IMR-90 (cell line): ENCODE measurements at regions not wholly inside any gene's neighbourhood (a gene's known extent, or its start where the extent isn't known, plus 50 kb on each side); places are given as distances from the start of the nearest gene placed in this dataset.
"Not testable (repeated sequence)": the region's sequence is repeated elsewhere in the genome, so short reads cannot be mapped to it uniquely, and the experiment has no call there.

Experiments used
- ATAC-seq: fragments of 200-7000 bp; cut with Tn5 transposase; 2 replicates; pipeline ENCODE4 v1.9.1; 2020; ENCODE audit warnings: low read depth, mild to moderate bottlenecking, moderate library complexity
- BruUV-seq: library from RNA; stranded (reverse); fragments of 400-500 nt; replicated peaks from 2 replicates; lab custom pipeline; 2021; lab: Mats Ljungman, UMichigan
- CTCF ChIA-PET: fragments of 300-600 bp; formaldehyde crosslinking; extraction: SDS; loops from one replicate; lab custom pipeline; 2021; ENCODE audit warnings: antibody characterized with exemption; lab: Yijun Ruan, JAX
- POLR2A ChIA-PET: fragments of 300-600 bp; sonication (Branson Sonifier 250); formaldehyde crosslinking; loops from one replicate; lab custom pipeline; 2022; ENCODE audit warnings: antibody characterized with exemption; ENCODE audit not compliant: unreplicated experiment; lab: Charles Lee
- DNase-seq: peaks from one replicate; pipeline ENCODE4 v3.0.0; 2013
- H2AFZ ChIP-seq: replicated peaks from 2 replicates; pipeline ENCODE3; 2013; ENCODE audit warnings: low read length, mild to moderate bottlenecking; ENCODE audit not compliant: poor library complexity
- H2AK5ac ChIP-seq: 2 replicates; pipeline ENCODE4 v1.6.1; 2013; ENCODE audit warnings: low read depth, low read length, inconsistent platforms
- H2AK9ac ChIP-seq: replicated peaks from 2 replicates; pipeline ENCODE3; 2013; ENCODE audit warnings: mild to moderate bottlenecking, low read depth, low read length, moderate library complexity; ENCODE audit not compliant: poor library complexity
- H2BK120ac ChIP-seq: 2 replicates; pipeline ENCODE4 v1.6.1; 2013; ENCODE audit warnings: low read depth, low read length, inconsistent platforms
- H2BK15ac ChIP-seq: 3 replicates; pipeline ENCODE4 v1.6.1; 2013; ENCODE audit warnings: low read depth, low read length, inconsistent platforms
- H2BK20ac ChIP-seq: 2 replicates; pipeline ENCODE4 v1.6.1; 2013; ENCODE audit warnings: low read depth, mild to moderate bottlenecking, inconsistent platforms, low read length, moderate library complexity
- H2BK5ac ChIP-seq: 2 replicates; pipeline ENCODE4 v1.6.1; 2013; ENCODE audit warnings: mild to moderate bottlenecking, low read depth, low read length, inconsistent platforms; ENCODE audit not compliant: poor library complexity, severe bottlenecking
- H3K14ac ChIP-seq: replicated peaks from 2 replicates; pipeline ENCODE4 v1.6.1; 2013; ENCODE audit warnings: low read depth, low read length, inconsistent platforms
- H3K18ac ChIP-seq: 2 replicates; pipeline ENCODE4 v1.6.1; 2013; ENCODE audit warnings: low read depth, low read length, control low read depth
- H3K23ac ChIP-seq: 2 replicates; pipeline ENCODE4 v1.6.1; 2013; ENCODE audit warnings: low read depth, low read length, inconsistent platforms
- H3K27ac ChIP-seq: 2 replicates; pipeline ENCODE4 v1.5.1; 2013; ENCODE audit warnings: mild to moderate bottlenecking, control low read depth, low read length; ENCODE audit not compliant: insufficient read depth
- H3K27me3 ChIP-seq: 2 replicates; pipeline ENCODE4 v1.6.1; 2013; ENCODE audit warnings: low read length; ENCODE audit not compliant: control insufficient read depth, insufficient read depth
- H3K36me3 ChIP-seq: 2 replicates; pipeline ENCODE4 v1.6.1; 2013; ENCODE audit warnings: low read length, mixed read lengths; ENCODE audit not compliant: control insufficient read depth, insufficient read depth
- H3K4ac ChIP-seq: 2 replicates; pipeline ENCODE4 v1.6.1; 2013; ENCODE audit warnings: low read depth, low read length, inconsistent platforms
- H3K4me1 ChIP-seq: 2 replicates; pipeline ENCODE4 v1.6.1; 2013; ENCODE audit warnings: low read length, mixed read lengths; ENCODE audit not compliant: control insufficient read depth, insufficient read depth
- H3K4me2 ChIP-seq: 2 replicates; pipeline ENCODE4 v1.6.1; 2013; ENCODE audit warnings: low read depth, mild to moderate bottlenecking, control low read depth, low read length, moderate library complexity
- H3K4me3 ChIP-seq: 2 replicates; pipeline ENCODE4 v1.5.1; 2013; ENCODE audit warnings: low read depth, mild to moderate bottlenecking, control low read depth, low read length, moderate library complexity; ENCODE audit not compliant: insufficient read depth
- H3K56ac ChIP-seq: 2 replicates; pipeline ENCODE4 v1.6.1; 2013; ENCODE audit warnings: low read length, inconsistent platforms; ENCODE audit not compliant: insufficient read depth; ENCODE audit errors: extremely low read depth
- H3K79me1 ChIP-seq, 2 experiments: 2 replicates each; pipeline ENCODE4 v1.6.1; 2013; ENCODE audit warnings: low read length in 2 of 2, inconsistent platforms in 1 of 2, low read depth in 1 of 2
- H3K9ac ChIP-seq: 2 replicates; pipeline ENCODE4 v1.6.1; 2013; ENCODE audit warnings: low read depth, low read length, control low read depth
- H3K9me1 ChIP-seq: 2 replicates; pipeline ENCODE4 v1.6.1; 2013; ENCODE audit warnings: low read length, inconsistent platforms; ENCODE audit not compliant: insufficient read depth
- H3K9me3 ChIP-seq: 2 replicates; pipeline ENCODE4 v1.6.1; 2013; ENCODE audit warnings: low read length; ENCODE audit not compliant: control insufficient read depth, insufficient read depth
- H4K20me1 ChIP-seq: 2 replicates; pipeline ENCODE4 v1.6.1; 2013; ENCODE audit warnings: low read length, inconsistent platforms; ENCODE audit not compliant: insufficient read depth
- H4K5ac ChIP-seq: 2 replicates; pipeline ENCODE4 v1.6.1; 2013; ENCODE audit warnings: mild to moderate bottlenecking, low read depth, low read length, control low read depth
- H4K8ac ChIP-seq, 2 experiments: 2 replicates each; pipeline ENCODE4 v1.6.1; 2013; ENCODE audit warnings: low read depth in 2 of 2, low read length in 2 of 2, control low read depth in 1 of 2, inconsistent platforms in 1 of 2
- H4K91ac ChIP-seq: 2 replicates; pipeline ENCODE4 v1.6.1; 2013; ENCODE audit warnings: low read depth, low read length, inconsistent platforms; ENCODE audit not compliant: insufficient read depth
- MAZ ChIP-seq: IDR thresholded peaks from 2 replicates; pipeline ENCODE4 v1.6.1; 2012; ENCODE audit warnings: low read depth, mild to moderate bottlenecking, low read length, improper control_type of control experiment, moderate library complexity, borderline replicate concordance
- MXI1 ChIP-seq: IDR thresholded peaks from 2 replicates; pipeline ENCODE4 v1.6.1; 2012; ENCODE audit warnings: low read depth, mild to moderate bottlenecking, low read length, moderate library complexity, borderline replicate concordance
- POLR2A ChIP-seq: IDR thresholded peaks from 2 replicates; pipeline ENCODE4 v1.6.1; 2012; ENCODE audit warnings: mild to moderate bottlenecking, low read depth, low read length
- RAD21 ChIP-seq: IDR thresholded peaks from 2 replicates; pipeline ENCODE4 v1.6.1; 2012; ENCODE audit warnings: low read length, improper control_type of control experiment
- WGBS, 2 experiments: methylation state at CpG; one replicate each; pipeline versions ENCODE4 v1.1.5 to v1.1.7; 2013; ENCODE audit warnings: missing lambda C conversion rate in 2 of 2; ENCODE audit not compliant: insufficient read length in 1 of 2; ENCODE audit errors: extremely low coverage in 2 of 2; 5-methylcytosine and 5-hydroxymethylcytosine counted together
- dilution Hi-C: fragments of 300-500 bp; cut with HindIII; formaldehyde crosslinking; loops from one replicate; pipeline ENCODE4 v1.14.3; 2018; ENCODE audit warnings: low sequenced_read_pairs; ENCODE audit not compliant: unreplicated experiment
- in situ Hi-C: fragments of 300-500 bp; cut with MboI; formaldehyde crosslinking; loops from 3 replicates; pipeline ENCODE4 v1.14.3; 2019; ENCODE audit warnings: low sequenced_read_pairs, inconsistent platforms, mixed read lengths
- intact Hi-C: fragments of 100-400 bp; cut with micrococcal nuclease; formaldehyde crosslinking; loops from 2 replicates; pipeline ENCODE4 v1.10.0; 2022
- TF ChIP-seq, protein P1 (sequence below): fragments of 150-350 bp; IDR thresholded peaks from 2 replicates; pipeline ENCODE4 v1.6.1; 2016; ENCODE audit warnings: low read depth, mild to moderate bottlenecking, low read length, moderate library complexity, borderline replicate concordance
- TF ChIP-seq, protein P2 (sequence below): conservative IDR thresholded peaks from 2 replicates; pipeline ENCODE4 v1.5.1; 2012; ENCODE audit warnings: mild to moderate bottlenecking, low read depth, low read length, improper control_type of control experiment

DNA sequence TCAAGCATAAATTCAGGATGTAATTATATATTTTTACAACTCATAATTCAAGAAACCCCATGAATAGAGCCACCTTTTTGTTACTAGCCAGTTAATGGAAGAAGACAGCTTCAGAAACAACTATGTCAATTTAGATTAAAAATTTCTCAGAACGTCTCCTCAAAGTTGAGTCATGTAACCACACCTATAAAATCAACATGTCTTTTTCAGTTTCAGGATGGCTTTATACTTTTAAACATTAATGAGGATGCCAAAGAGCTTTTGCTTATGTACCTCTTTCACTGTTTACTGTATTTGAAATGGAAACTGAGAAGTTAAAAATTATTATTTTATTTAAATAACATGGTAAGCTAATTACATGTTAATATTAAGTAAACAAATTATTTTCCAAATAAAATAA lies 280.1 kb downstream of the PTH2R start:
- DNase-seq (no peak), ATAC-seq (no peak)
- H2AFZ ChIP-seq = no peak overlapping the region
- no peaks in the 10 kb centered on the region for H3K27me3 ChIP-seq
- TF ChIP-seq MXI1 (no peak), MAZ (no peak), RAD21 (no peak), POLR2A (no peak)
- TF ChIP-seq, protein P1, sequence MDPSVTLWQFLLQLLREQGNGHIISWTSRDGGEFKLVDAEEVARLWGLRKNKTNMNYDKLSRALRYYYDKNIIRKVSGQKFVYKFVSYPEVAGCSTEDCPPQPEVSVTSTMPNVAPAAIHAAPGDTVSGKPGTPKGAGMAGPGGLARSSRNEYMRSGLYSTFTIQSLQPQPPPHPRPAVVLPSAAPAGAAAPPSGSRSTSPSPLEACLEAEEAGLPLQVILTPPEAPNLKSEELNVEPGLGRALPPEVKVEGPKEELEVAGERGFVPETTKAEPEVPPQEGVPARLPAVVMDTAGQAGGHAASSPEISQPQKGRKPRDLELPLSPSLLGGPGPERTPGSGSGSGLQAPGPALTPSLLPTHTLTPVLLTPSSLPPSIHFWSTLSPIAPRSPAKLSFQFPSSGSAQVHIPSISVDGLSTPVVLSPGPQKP = no peak
- TF ChIP-seq, protein P2, sequence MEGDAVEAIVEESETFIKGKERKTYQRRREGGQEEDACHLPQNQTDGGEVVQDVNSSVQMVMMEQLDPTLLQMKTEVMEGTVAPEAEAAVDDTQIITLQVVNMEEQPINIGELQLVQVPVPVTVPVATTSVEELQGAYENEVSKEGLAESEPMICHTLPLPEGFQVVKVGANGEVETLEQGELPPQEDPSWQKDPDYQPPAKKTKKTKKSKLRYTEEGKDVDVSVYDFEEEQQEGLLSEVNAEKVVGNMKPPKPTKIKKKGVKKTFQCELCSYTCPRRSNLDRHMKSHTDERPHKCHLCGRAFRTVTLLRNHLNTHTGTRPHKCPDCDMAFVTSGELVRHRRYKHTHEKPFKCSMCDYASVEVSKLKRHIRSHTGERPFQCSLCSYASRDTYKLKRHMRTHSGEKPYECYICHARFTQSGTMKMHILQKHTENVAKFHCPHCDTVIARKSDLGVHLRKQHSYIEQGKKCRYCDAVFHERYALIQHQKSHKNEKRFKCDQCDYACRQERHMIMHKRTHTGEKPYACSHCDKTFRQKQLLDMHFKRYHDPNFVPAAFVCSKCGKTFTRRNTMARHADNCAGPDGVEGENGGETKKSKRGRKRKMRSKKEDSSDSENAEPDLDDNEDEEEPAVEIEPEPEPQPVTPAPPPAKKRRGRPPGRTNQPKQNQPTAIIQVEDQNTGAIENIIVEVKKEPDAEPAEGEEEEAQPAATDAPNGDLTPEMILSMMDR = no peak
- ChIA-PET CTCF (no interaction called here), POLR2A (no interaction called here)
- intact Hi-C loops (no loop called here), in situ Hi-C loops (no loop called here), dilution Hi-C loops (no loop called here)
- no peaks in the 10 kb centered on the region for H3K36me3 ChIP-seq
- no peak overlapping the region for H3K9ac ChIP-seq
- H4K91ac ChIP-seq = no peak overlapping the region
- H3K4me3 ChIP-seq = no peak overlapping the region
- BruUV-seq = no TSS peak
- H2AK9ac ChIP-seq = no peak overlapping the region
- H2BK120ac ChIP-seq = no peak overlapping the region
- no peaks in the 10 kb centered on the region for H3K4me1 ChIP-seq
- no peak overlapping the region for H3K14ac ChIP-seq
- WGBS, 2 experiments = no CpG with 5 or more reads among the region's 1 CpG
- peaks cover 5% of the 10 kb centered on the region; the same call in 1 of the 2 replicates for H3K9me3 ChIP-seq
- no peak overlapping the region for H2BK5ac ChIP-seq
- no peaks in the 10 kb centered on the region for H3K79me1 ChIP-seq
- H3K18ac ChIP-seq = no peak overlapping the region
- no peak overlapping the region for H4K8ac ChIP-seq
- H3K4ac ChIP-seq = no peak overlapping the region
- no peak overlapping the region for H2BK20ac ChIP-seq
- no peak overlapping the region for H3K23ac ChIP-seq
- H2AK5ac ChIP-seq = no peak overlapping the region
- no peaks in the 10 kb centered on the region for H4K20me1 ChIP-seq
- no peak overlapping the region for H2BK15ac ChIP-seq
- no peak overlapping the region for H3K4me2 ChIP-seq
- no peak overlapping the region for H3K56ac ChIP-seq
- H3K9me1 ChIP-seq = no peaks in the 10 kb centered on the region
- no peak overlapping the region for H3K27ac ChIP-seq
- H4K5ac ChIP-seq = no peak overlapping the region

DNA sequence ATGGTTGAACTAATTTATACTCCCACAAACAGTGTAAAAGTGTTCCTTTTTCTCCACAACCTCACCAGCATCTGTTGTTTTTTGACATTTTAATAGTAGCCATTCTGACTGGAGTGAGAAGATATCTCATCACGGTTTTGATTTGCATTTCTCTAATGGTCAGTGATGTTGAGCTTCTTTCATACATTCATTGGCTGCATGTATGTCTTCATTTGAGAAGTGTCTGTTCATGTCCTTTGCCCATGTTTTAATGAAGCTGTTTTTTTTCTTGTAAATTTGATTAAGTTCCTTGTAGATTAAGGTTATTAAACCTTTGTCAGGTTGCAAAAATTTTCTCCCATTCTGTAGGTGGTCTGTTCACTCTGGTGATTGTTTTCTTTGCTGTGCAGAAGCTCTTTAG lies 281.1 kb downstream of the PTH2R start:
- H4K8ac ChIP-seq, H2BK15ac ChIP-seq, POLR2A ChIA-PET, H2BK120ac ChIP-seq, H2BK20ac ChIP-seq, H3K79me1 ChIP-seq, H4K91ac ChIP-seq, H3K4me2 ChIP-seq, H3K27ac ChIP-seq, H3K9ac ChIP-seq, intact Hi-C loops, H4K5ac ChIP-seq, H3K9me1 ChIP-seq, H4K20me1 ChIP-seq, H3K4ac ChIP-seq, H3K23ac ChIP-seq, H3K18ac ChIP-seq, H3K27me3 ChIP-seq, H3K9me3 ChIP-seq, H3K36me3 ChIP-seq, H3K14ac ChIP-seq, dilution Hi-C loops, H2AK5ac ChIP-seq, BruUV-seq, DNase-seq, H3K4me1 ChIP-seq, H2AK9ac ChIP-seq, H3K56ac ChIP-seq, CTCF ChIA-PET, ATAC-seq, in situ Hi-C loops, H3K4me3 ChIP-seq, H2BK5ac ChIP-seq, H2AFZ ChIP-seq: not testable (repeated sequence)
- no CpG with 5 or more reads among the region's 1 CpG for WGBS, 2 experiments
